ENCODE measurements at regions not wholly inside any gene's neighbourhood (a gene's known extent, or its start where the extent isn't known, plus 50 kb on each side); places are given as distances from the start of the nearest gene placed in this dataset.

- TF ChIP-seq, protein P1, sequence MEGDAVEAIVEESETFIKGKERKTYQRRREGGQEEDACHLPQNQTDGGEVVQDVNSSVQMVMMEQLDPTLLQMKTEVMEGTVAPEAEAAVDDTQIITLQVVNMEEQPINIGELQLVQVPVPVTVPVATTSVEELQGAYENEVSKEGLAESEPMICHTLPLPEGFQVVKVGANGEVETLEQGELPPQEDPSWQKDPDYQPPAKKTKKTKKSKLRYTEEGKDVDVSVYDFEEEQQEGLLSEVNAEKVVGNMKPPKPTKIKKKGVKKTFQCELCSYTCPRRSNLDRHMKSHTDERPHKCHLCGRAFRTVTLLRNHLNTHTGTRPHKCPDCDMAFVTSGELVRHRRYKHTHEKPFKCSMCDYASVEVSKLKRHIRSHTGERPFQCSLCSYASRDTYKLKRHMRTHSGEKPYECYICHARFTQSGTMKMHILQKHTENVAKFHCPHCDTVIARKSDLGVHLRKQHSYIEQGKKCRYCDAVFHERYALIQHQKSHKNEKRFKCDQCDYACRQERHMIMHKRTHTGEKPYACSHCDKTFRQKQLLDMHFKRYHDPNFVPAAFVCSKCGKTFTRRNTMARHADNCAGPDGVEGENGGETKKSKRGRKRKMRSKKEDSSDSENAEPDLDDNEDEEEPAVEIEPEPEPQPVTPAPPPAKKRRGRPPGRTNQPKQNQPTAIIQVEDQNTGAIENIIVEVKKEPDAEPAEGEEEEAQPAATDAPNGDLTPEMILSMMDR (conservative IDR thresholded peaks at IDR 0.05 in 1 of 2, IDR thresholded peaks at IDR 0.05 in 1 of 2; ENCODE audit: extremely low read depth in 1 of 2, insufficient read depth in 1 of 2, low read depth in 1 of 2, low read length in 2 of 2), result no peak
- TF ChIP-seq EZH2 (IDR thresholded peaks at IDR 0.05; ENCODE audit: borderline replicate concordance, low read length), result no peak
These were observed 385.0 kb downstream of the SOCS6 start for GRCh38 chr18:70673831-70674230.

Data from mammary epithelial cell (primary cell).